Osteoblast (primary cell): ENCODE measurements at regions not wholly inside any gene's neighbourhood (a gene's known extent, or its start where the extent isn't known, plus 50 kb on each side); places are given as distances from the start of the nearest gene placed in this dataset.

Source experiments
- DNase-seq: peaks from one replicate; pipeline ENCODE4 v3.0.0; 2011; ENCODE audit warnings: low spot score, mixed read lengths; ENCODE audit not compliant: insufficient read length; ENCODE audit errors: missing footprints
- H2AFZ ChIP-seq: 2 replicates; pipeline ENCODE4 v1.6.0; 2011; ENCODE audit warnings: mild to moderate bottlenecking, low read length
- H3K27ac ChIP-seq: 2 replicates; pipeline ENCODE4 v1.5.1; 2011; ENCODE audit warnings: mild to moderate bottlenecking, low read depth, low read length, moderate library complexity
- H3K27me3 ChIP-seq: 2 replicates; pipeline ENCODE4 v1.6.0; 2012; ENCODE audit warnings: mild to moderate bottlenecking, control low read depth, inconsistent platforms, low read length, moderate library complexity; ENCODE audit not compliant: insufficient read depth
- H3K36me3 ChIP-seq: 2 replicates; pipeline ENCODE4 v1.5.1; 2011; ENCODE audit warnings: mild to moderate bottlenecking, low read length, control low read depth, moderate library complexity; ENCODE audit not compliant: insufficient read depth
- H3K4me1 ChIP-seq: 2 replicates; pipeline ENCODE4 v1.5.1; 2011; ENCODE audit warnings: mild to moderate bottlenecking, low read length, control low read depth, moderate library complexity; ENCODE audit not compliant: insufficient read depth
- H3K4me2 ChIP-seq: 2 replicates; pipeline ENCODE4 v1.6.0; 2011; ENCODE audit warnings: mild to moderate bottlenecking, low read length; ENCODE audit not compliant: insufficient read depth
- H3K4me3 ChIP-seq: fragments of 200-600 bp; sonication (generic); 3 replicates; pipeline ENCODE4 v1.5.1; 2012; ENCODE audit warnings: mild to moderate bottlenecking, low read length, inconsistent platforms; ENCODE audit not compliant: insufficient read depth
- H3K79me2 ChIP-seq: 2 replicates; pipeline ENCODE4 v1.6.0; 2012; ENCODE audit warnings: mild to moderate bottlenecking, low read length, control low read depth, inconsistent platforms; ENCODE audit not compliant: insufficient read depth
- H3K9me3 ChIP-seq: 2 replicates; pipeline ENCODE4 v1.5.1; 2011; ENCODE audit warnings: low read depth, low read length, control low read depth
- H4K20me1 ChIP-seq: 2 replicates; pipeline ENCODE4 v1.6.0; 2012; ENCODE audit warnings: mild to moderate bottlenecking, low read length, control low read depth; ENCODE audit not compliant: insufficient read depth
- CTCF ChIP-seq: IDR thresholded peaks from 2 replicates; pipeline ENCODE4 v1.5.1; 2011; ENCODE audit warnings: mild to moderate bottlenecking, low read depth, low read length, moderate library complexity; ENCODE audit errors: extremely low read depth

GRCh38 chr6:164105705-164106104, 691.2 kb downstream of the QKI start:
- Histone ChIP-seq H3K27me3 (no peaks in the 10 kb centered on the region), H3K27ac (no peak overlapping the region), H3K4me1 (no peaks in the 10 kb centered on the region), H3K79me2 (no peaks in the 10 kb centered on the region), H2AFZ (no peak overlapping the region), H3K9me3 (no peaks in the 10 kb centered on the region), H3K36me3 (no peaks in the 10 kb centered on the region), H3K4me2 (no peak overlapping the region), H3K4me3 (no peak overlapping the region), H4K20me1 (no peaks in the 10 kb centered on the region)
- no peak for TF ChIP-seq CTCF
- no peak for DNase-seq

- H3K27me3 ChIP-seq, result no peaks in the 10 kb centered on the region
- no peaks in the 10 kb centered on the region for H3K9me3 ChIP-seq
- no peaks in the 10 kb centered on the region for H3K36me3 ChIP-seq
- no peaks in the 10 kb centered on the region for H3K79me2 ChIP-seq
- H3K4me2 ChIP-seq, result no peak overlapping the region
- no peak overlapping the region for H3K27ac ChIP-seq
- no peak overlapping the region for H2AFZ ChIP-seq
- no peaks in the 10 kb centered on the region for H4K20me1 ChIP-seq
- no peaks in the 10 kb centered on the region for H3K4me1 ChIP-seq
- TF ChIP-seq CTCF, result no peak
- H3K4me3 ChIP-seq, result no peak overlapping the region
- no peak for DNase-seq
Observed at GRCh38 chr6:164104432-164104831, 689.9 kb downstream of the QKI start.

DNA sequence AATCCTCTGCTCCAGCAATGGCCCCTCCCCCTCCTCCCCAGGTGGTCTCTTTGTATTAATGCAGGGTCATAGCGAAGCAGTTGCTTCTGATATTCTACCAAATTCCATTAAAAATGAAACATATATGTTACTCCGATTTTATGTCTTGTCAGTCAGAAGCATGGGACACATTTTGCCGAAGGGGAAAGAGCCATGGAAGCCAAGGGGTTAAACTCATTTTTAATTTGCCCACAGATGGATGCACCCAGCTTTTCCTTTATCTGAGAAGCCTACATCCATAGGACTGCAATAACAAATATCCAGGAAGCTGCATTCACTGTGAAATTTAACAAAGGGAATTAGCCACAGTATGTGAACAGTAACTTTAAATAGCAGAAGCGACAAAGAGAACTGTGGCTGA, 688.2 kb downstream of the QKI start:
- H3K4me1 ChIP-seq, result no peaks in the 10 kb centered on the region
- no peak for DNase-seq
- no peaks in the 10 kb centered on the region for H3K27me3 ChIP-seq
- no peaks in the 10 kb centered on the region for H3K36me3 ChIP-seq
- no peak overlapping the region for H2AFZ ChIP-seq
- no peak overlapping the region for H3K4me2 ChIP-seq
- H3K79me2 ChIP-seq, result no peaks in the 10 kb centered on the region
- no peak for TF ChIP-seq CTCF
- no peak overlapping the region for H3K27ac ChIP-seq
- no peak overlapping the region for H3K4me3 ChIP-seq
- H3K9me3 ChIP-seq, result no peaks in the 10 kb centered on the region
- H4K20me1 ChIP-seq, result no peaks in the 10 kb centered on the region

DNA sequence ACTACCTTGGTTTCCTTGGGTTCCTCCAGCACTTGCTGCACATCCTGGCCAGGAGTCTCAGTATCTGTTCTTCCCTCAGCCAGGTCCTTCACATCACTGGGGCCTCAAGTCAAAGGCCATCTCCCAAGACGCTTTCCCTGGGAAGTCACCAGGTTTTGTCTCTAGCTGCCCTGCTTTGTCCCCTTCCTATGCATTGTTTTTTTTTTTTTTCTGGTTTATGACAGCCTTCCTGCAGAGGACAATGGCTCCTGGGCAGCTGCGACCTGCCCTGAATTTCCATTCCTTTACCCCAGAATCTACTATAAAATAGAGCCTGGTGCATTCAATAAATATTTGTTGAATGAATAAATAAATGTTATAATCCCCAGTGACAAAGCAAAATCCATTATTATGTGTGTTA, 687.3 kb downstream of the QKI start:
- no peak overlapping the region for H3K4me3 ChIP-seq
- no peaks in the 10 kb centered on the region for H3K27me3 ChIP-seq
- no peaks in the 10 kb centered on the region for H3K79me2 ChIP-seq
- H2AFZ ChIP-seq, result no peak overlapping the region
- no peaks in the 10 kb centered on the region for H3K36me3 ChIP-seq
- H3K27ac ChIP-seq, result no peak overlapping the region
- no peak for DNase-seq
- no peaks in the 10 kb centered on the region for H3K9me3 ChIP-seq
- H3K4me2 ChIP-seq, result no peak overlapping the region
- no peaks in the 10 kb centered on the region for H4K20me1 ChIP-seq
- TF ChIP-seq CTCF, result no peak
- no peaks in the 10 kb centered on the region for H3K4me1 ChIP-seq
